Ishikawa (cell line): ENCODE measurements at regions not wholly inside any gene's neighbourhood (a gene's known extent, or its start where the extent isn't known, plus 50 kb on each side); places are given as distances from the start of the nearest gene placed in this dataset.

Source experiments
- CEBPB ChIP-seq: IDR thresholded peaks from 2 replicates; pipeline ENCODE4 v1.6.1; 2012
- EGR1 ChIP-seq: IDR thresholded peaks from 2 replicates; pipeline ENCODE4 v1.6.1; 2012
- EP300 ChIP-seq: IDR thresholded peaks from 2 replicates; pipeline ENCODE4 v1.6.1; 2012; ENCODE audit warnings: borderline replicate concordance
- FOXM1 ChIP-seq: IDR thresholded peaks from 2 replicates; pipeline ENCODE4 v1.6.1; 2012; ENCODE audit warnings: low read depth, borderline replicate concordance
- RAD21 ChIP-seq: IDR thresholded peaks from 2 replicates; pipeline ENCODE4 v1.6.1; 2012; ENCODE audit warnings: low read depth
- REST ChIP-seq: IDR thresholded peaks from 2 replicates; pipeline ENCODE4 v1.6.1; 2012; ENCODE audit warnings: low read depth, mild to moderate bottlenecking
- TAF1 ChIP-seq: IDR thresholded peaks from 2 replicates; pipeline ENCODE4 v1.6.1; 2012; ENCODE audit warnings: low read depth, mild to moderate bottlenecking
- TEAD4 ChIP-seq: IDR thresholded peaks from 2 replicates; pipeline ENCODE4 v1.6.1; 2012
- YY1 ChIP-seq: IDR thresholded peaks from 2 replicates; pipeline ENCODE4 v1.6.1; 2012; ENCODE audit warnings: low read depth
- TF ChIP-seq, protein P1 (sequence below): IDR thresholded peaks from 2 replicates; pipeline ENCODE4 v1.6.1; 2012
- TF ChIP-seq, protein P2 (sequence below): IDR thresholded peaks from 2 replicates; pipeline ENCODE4 v1.6.1; 2012

DNA sequence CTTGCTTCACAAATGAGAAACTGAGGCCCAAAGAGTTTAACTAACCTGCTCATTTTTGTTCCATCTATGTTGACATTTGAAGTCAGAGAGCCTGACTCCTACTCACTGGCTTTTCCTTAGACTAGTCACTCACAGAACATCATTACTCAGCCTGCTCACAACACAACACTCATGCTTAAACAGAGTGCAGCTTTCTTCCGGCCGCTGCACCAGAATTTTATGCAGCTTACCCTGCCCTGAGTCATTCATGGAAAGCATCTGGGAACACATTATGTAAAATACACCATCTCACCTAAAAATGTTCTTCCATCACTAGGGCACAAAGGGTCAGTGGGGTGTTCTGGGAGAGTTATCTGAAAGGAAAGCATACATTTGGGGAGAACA, 303.4 kb downstream of the SPRY2 start:
- TF ChIP-seq, protein P1, sequence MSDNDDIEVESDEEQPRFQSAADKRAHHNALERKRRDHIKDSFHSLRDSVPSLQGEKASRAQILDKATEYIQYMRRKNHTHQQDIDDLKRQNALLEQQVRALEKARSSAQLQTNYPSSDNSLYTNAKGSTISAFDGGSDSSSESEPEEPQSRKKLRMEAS: no peak
- TF ChIP-seq FOXM1: no peak
- TF ChIP-seq YY1: no peak
- TF ChIP-seq CEBPB: no peak
- no peak for TF ChIP-seq RAD21
- TF ChIP-seq EGR1: no peak
- no peak for TF ChIP-seq TAF1
- TF ChIP-seq REST: no peak
- TF ChIP-seq TEAD4: no peak
- TF ChIP-seq EP300: no peak
- TF ChIP-seq, protein P2, sequence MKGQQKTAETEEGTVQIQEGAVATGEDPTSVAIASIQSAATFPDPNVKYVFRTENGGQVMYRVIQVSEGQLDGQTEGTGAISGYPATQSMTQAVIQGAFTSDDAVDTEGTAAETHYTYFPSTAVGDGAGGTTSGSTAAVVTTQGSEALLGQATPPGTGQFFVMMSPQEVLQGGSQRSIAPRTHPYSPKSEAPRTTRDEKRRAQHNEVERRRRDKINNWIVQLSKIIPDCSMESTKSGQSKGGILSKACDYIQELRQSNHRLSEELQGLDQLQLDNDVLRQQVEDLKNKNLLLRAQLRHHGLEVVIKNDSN: no peak
